IMR-90 (cell line): ENCODE measurements at regions not wholly inside any gene's neighbourhood (a gene's known extent, or its start where the extent isn't known, plus 50 kb on each side); places are given as distances from the start of the nearest gene placed in this dataset.

ENCODE experiments used
- ATAC-seq: fragments of 200-7000 bp; cut with Tn5 transposase; 2 replicates; pipeline ENCODE4 v1.9.1; 2020; ENCODE audit warnings: low read depth, mild to moderate bottlenecking, moderate library complexity
- BruUV-seq: library from RNA; stranded (reverse); fragments of 400-500 nt; replicated peaks from 2 replicates; lab custom pipeline; 2021; lab: Mats Ljungman, UMichigan
- CTCF ChIA-PET: fragments of 300-600 bp; formaldehyde crosslinking; extraction: SDS; loops from one replicate; lab custom pipeline; 2021; ENCODE audit warnings: antibody characterized with exemption; lab: Yijun Ruan, JAX
- POLR2A ChIA-PET: fragments of 300-600 bp; sonication (Branson Sonifier 250); formaldehyde crosslinking; loops from one replicate; lab custom pipeline; 2022; ENCODE audit warnings: antibody characterized with exemption; ENCODE audit not compliant: unreplicated experiment; lab: Charles Lee
- DNase-seq: peaks from one replicate; pipeline ENCODE4 v3.0.0; 2013
- H2AFZ ChIP-seq: replicated peaks from 2 replicates; pipeline ENCODE3; 2013; ENCODE audit warnings: low read length, mild to moderate bottlenecking; ENCODE audit not compliant: poor library complexity
- H2AK5ac ChIP-seq: 2 replicates; pipeline ENCODE4 v1.6.1; 2013; ENCODE audit warnings: low read depth, low read length, inconsistent platforms
- H2AK9ac ChIP-seq: replicated peaks from 2 replicates; pipeline ENCODE3; 2013; ENCODE audit warnings: mild to moderate bottlenecking, low read depth, low read length, moderate library complexity; ENCODE audit not compliant: poor library complexity
- H2BK120ac ChIP-seq: 2 replicates; pipeline ENCODE4 v1.6.1; 2013; ENCODE audit warnings: low read depth, low read length, inconsistent platforms
- H2BK15ac ChIP-seq: 3 replicates; pipeline ENCODE4 v1.6.1; 2013; ENCODE audit warnings: low read depth, low read length, inconsistent platforms
- H2BK20ac ChIP-seq: 2 replicates; pipeline ENCODE4 v1.6.1; 2013; ENCODE audit warnings: low read depth, mild to moderate bottlenecking, inconsistent platforms, low read length, moderate library complexity
- H2BK5ac ChIP-seq: 2 replicates; pipeline ENCODE4 v1.6.1; 2013; ENCODE audit warnings: mild to moderate bottlenecking, low read depth, low read length, inconsistent platforms; ENCODE audit not compliant: poor library complexity, severe bottlenecking
- H3K14ac ChIP-seq: replicated peaks from 2 replicates; pipeline ENCODE4 v1.6.1; 2013; ENCODE audit warnings: low read depth, low read length, inconsistent platforms
- H3K18ac ChIP-seq: 2 replicates; pipeline ENCODE4 v1.6.1; 2013; ENCODE audit warnings: low read depth, low read length, control low read depth
- H3K23ac ChIP-seq: 2 replicates; pipeline ENCODE4 v1.6.1; 2013; ENCODE audit warnings: low read depth, low read length, inconsistent platforms
- H3K27ac ChIP-seq: 2 replicates; pipeline ENCODE4 v1.5.1; 2013; ENCODE audit warnings: mild to moderate bottlenecking, control low read depth, low read length; ENCODE audit not compliant: insufficient read depth
- H3K27me3 ChIP-seq: 2 replicates; pipeline ENCODE4 v1.6.1; 2013; ENCODE audit warnings: low read length; ENCODE audit not compliant: control insufficient read depth, insufficient read depth
- H3K36me3 ChIP-seq: 2 replicates; pipeline ENCODE4 v1.6.1; 2013; ENCODE audit warnings: low read length, mixed read lengths; ENCODE audit not compliant: control insufficient read depth, insufficient read depth
- H3K4ac ChIP-seq: 2 replicates; pipeline ENCODE4 v1.6.1; 2013; ENCODE audit warnings: low read depth, low read length, inconsistent platforms
- H3K4me1 ChIP-seq: 2 replicates; pipeline ENCODE4 v1.6.1; 2013; ENCODE audit warnings: low read length, mixed read lengths; ENCODE audit not compliant: control insufficient read depth, insufficient read depth
- H3K4me2 ChIP-seq: 2 replicates; pipeline ENCODE4 v1.6.1; 2013; ENCODE audit warnings: low read depth, mild to moderate bottlenecking, control low read depth, low read length, moderate library complexity
- H3K4me3 ChIP-seq: 2 replicates; pipeline ENCODE4 v1.5.1; 2013; ENCODE audit warnings: low read depth, mild to moderate bottlenecking, control low read depth, low read length, moderate library complexity; ENCODE audit not compliant: insufficient read depth
- H3K56ac ChIP-seq: 2 replicates; pipeline ENCODE4 v1.6.1; 2013; ENCODE audit warnings: low read length, inconsistent platforms; ENCODE audit not compliant: insufficient read depth; ENCODE audit errors: extremely low read depth
- H3K79me1 ChIP-seq, 2 experiments: 2 replicates each; pipeline ENCODE4 v1.6.1; 2013; ENCODE audit warnings: low read length in 2 of 2, inconsistent platforms in 1 of 2, low read depth in 1 of 2
- H3K9ac ChIP-seq: 2 replicates; pipeline ENCODE4 v1.6.1; 2013; ENCODE audit warnings: low read depth, low read length, control low read depth
- H3K9me1 ChIP-seq: 2 replicates; pipeline ENCODE4 v1.6.1; 2013; ENCODE audit warnings: low read length, inconsistent platforms; ENCODE audit not compliant: insufficient read depth
- H3K9me3 ChIP-seq: 2 replicates; pipeline ENCODE4 v1.6.1; 2013; ENCODE audit warnings: low read length; ENCODE audit not compliant: control insufficient read depth, insufficient read depth
- H4K20me1 ChIP-seq: 2 replicates; pipeline ENCODE4 v1.6.1; 2013; ENCODE audit warnings: low read length, inconsistent platforms; ENCODE audit not compliant: insufficient read depth
- H4K5ac ChIP-seq: 2 replicates; pipeline ENCODE4 v1.6.1; 2013; ENCODE audit warnings: mild to moderate bottlenecking, low read depth, low read length, control low read depth
- H4K8ac ChIP-seq, 2 experiments: 2 replicates each; pipeline ENCODE4 v1.6.1; 2013; ENCODE audit warnings: low read depth in 2 of 2, low read length in 2 of 2, control low read depth in 1 of 2, inconsistent platforms in 1 of 2
- H4K91ac ChIP-seq: 2 replicates; pipeline ENCODE4 v1.6.1; 2013; ENCODE audit warnings: low read depth, low read length, inconsistent platforms; ENCODE audit not compliant: insufficient read depth
- CEBPB ChIP-seq: IDR thresholded peaks from 2 replicates; pipeline ENCODE4 v1.6.1; 2012; ENCODE audit warnings: low read depth, low read length, improper control_type of control experiment
- CHD1 ChIP-seq: IDR thresholded peaks from 2 replicates; pipeline ENCODE4 v1.6.1; 2012; ENCODE audit warnings: low read depth, low read length, improper control_type of control experiment
- MAFK ChIP-seq: IDR thresholded peaks from 2 replicates; pipeline ENCODE4 v1.6.1; 2012; ENCODE audit warnings: low read depth, low read length, improper control_type of control experiment
- MAZ ChIP-seq: IDR thresholded peaks from 2 replicates; pipeline ENCODE4 v1.6.1; 2012; ENCODE audit warnings: low read depth, mild to moderate bottlenecking, low read length, improper control_type of control experiment, moderate library complexity, borderline replicate concordance
- MXI1 ChIP-seq: IDR thresholded peaks from 2 replicates; pipeline ENCODE4 v1.6.1; 2012; ENCODE audit warnings: low read depth, mild to moderate bottlenecking, low read length, moderate library complexity, borderline replicate concordance
- NFE2L2 ChIP-seq: fragments of 150-350 bp; IDR thresholded peaks from 2 replicates; pipeline ENCODE4 v1.6.1; 2016; ENCODE audit warnings: low read depth, mild to moderate bottlenecking, low read length
- POLR2A ChIP-seq: IDR thresholded peaks from 2 replicates; pipeline ENCODE4 v1.6.1; 2012; ENCODE audit warnings: mild to moderate bottlenecking, low read depth, low read length
- RCOR1 ChIP-seq: IDR thresholded peaks from 2 replicates; pipeline ENCODE4 v1.6.1; 2012; ENCODE audit warnings: mild to moderate bottlenecking, low read length, improper control_type of control experiment; ENCODE audit not compliant: insufficient replicate concordance
- RFX5 ChIP-seq: IDR thresholded peaks from 2 replicates; pipeline ENCODE4 v1.8.0; 2012; ENCODE audit warnings: low read depth, mild to moderate bottlenecking, low read length, moderate library complexity
- SMC3 ChIP-seq: fragments of 150-350 bp; IDR thresholded peaks from 2 replicates; pipeline ENCODE4 v1.6.1; 2016; ENCODE audit warnings: low read depth, mild to moderate bottlenecking, antibody characterized with exemption, low read length, moderate library complexity
- USF2 ChIP-seq: fragments of 150-350 bp; IDR thresholded peaks from 2 replicates; pipeline ENCODE4 v1.6.1; 2017; ENCODE audit warnings: mild to moderate bottlenecking, antibody characterized with exemption, low read length, low read depth
- WGBS, 2 experiments: methylation state at CpG; one replicate each; pipeline versions ENCODE4 v1.1.5 to v1.1.7; 2013; ENCODE audit warnings: missing lambda C conversion rate in 2 of 2; ENCODE audit not compliant: insufficient read length in 1 of 2; ENCODE audit errors: extremely low coverage in 2 of 2; 5-methylcytosine and 5-hydroxymethylcytosine counted together
- dilution Hi-C: fragments of 300-500 bp; cut with HindIII; formaldehyde crosslinking; loops from one replicate; pipeline ENCODE4 v1.14.3; 2018; ENCODE audit warnings: low sequenced_read_pairs; ENCODE audit not compliant: unreplicated experiment
- in situ Hi-C: fragments of 300-500 bp; cut with MboI; formaldehyde crosslinking; loops from 3 replicates; pipeline ENCODE4 v1.14.3; 2019; ENCODE audit warnings: low sequenced_read_pairs, inconsistent platforms, mixed read lengths
- intact Hi-C: fragments of 100-400 bp; cut with micrococcal nuclease; formaldehyde crosslinking; loops from 2 replicates; pipeline ENCODE4 v1.10.0; 2022
- TF ChIP-seq, protein P1 (sequence below): fragments of 150-350 bp; IDR thresholded peaks from 2 replicates; pipeline ENCODE4 v1.6.1; 2016; ENCODE audit warnings: low read depth, mild to moderate bottlenecking, low read length, moderate library complexity, borderline replicate concordance
- TF ChIP-seq, protein P2 (sequence below): conservative IDR thresholded peaks from 2 replicates; pipeline ENCODE4 v1.5.1; 2012; ENCODE audit warnings: mild to moderate bottlenecking, low read depth, low read length, improper control_type of control experiment

DNA sequence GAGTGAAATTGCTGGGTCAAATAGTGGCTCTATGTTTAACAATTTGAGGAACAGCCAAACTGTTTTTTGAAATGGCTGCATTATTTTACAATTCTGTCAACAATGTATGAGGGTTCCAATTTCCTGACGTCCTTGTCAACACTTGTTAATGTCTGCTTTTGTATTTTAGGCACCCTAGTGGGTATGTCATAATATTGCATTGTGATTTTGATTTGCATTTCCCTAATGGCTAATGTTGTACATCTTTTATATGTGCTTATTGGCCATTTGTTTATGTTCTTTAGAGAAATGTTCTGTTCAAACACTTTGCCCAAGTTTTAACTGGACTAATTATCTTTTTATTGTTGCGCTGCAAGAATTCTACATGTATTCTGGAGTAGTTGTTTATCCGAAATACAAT lies 93.2 kb downstream of the GPR65 start:
- no peaks in the 10 kb centered on the region for H3K36me3 ChIP-seq
- TF ChIP-seq NFE2L2 (no peak), POLR2A (no peak), CEBPB (no peak), USF2 (no peak), MAZ (no peak), MXI1 (no peak), RFX5 (no peak), CHD1 (no peak), MAFK (no peak), RCOR1 (no peak), SMC3 (no peak)
- TF ChIP-seq, protein P1, sequence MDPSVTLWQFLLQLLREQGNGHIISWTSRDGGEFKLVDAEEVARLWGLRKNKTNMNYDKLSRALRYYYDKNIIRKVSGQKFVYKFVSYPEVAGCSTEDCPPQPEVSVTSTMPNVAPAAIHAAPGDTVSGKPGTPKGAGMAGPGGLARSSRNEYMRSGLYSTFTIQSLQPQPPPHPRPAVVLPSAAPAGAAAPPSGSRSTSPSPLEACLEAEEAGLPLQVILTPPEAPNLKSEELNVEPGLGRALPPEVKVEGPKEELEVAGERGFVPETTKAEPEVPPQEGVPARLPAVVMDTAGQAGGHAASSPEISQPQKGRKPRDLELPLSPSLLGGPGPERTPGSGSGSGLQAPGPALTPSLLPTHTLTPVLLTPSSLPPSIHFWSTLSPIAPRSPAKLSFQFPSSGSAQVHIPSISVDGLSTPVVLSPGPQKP, result no peak
- TF ChIP-seq, protein P2, sequence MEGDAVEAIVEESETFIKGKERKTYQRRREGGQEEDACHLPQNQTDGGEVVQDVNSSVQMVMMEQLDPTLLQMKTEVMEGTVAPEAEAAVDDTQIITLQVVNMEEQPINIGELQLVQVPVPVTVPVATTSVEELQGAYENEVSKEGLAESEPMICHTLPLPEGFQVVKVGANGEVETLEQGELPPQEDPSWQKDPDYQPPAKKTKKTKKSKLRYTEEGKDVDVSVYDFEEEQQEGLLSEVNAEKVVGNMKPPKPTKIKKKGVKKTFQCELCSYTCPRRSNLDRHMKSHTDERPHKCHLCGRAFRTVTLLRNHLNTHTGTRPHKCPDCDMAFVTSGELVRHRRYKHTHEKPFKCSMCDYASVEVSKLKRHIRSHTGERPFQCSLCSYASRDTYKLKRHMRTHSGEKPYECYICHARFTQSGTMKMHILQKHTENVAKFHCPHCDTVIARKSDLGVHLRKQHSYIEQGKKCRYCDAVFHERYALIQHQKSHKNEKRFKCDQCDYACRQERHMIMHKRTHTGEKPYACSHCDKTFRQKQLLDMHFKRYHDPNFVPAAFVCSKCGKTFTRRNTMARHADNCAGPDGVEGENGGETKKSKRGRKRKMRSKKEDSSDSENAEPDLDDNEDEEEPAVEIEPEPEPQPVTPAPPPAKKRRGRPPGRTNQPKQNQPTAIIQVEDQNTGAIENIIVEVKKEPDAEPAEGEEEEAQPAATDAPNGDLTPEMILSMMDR, result no peak
- H3K56ac ChIP-seq, result no peak overlapping the region
- no peak overlapping the region for H4K8ac ChIP-seq
- intact Hi-C loops (no loop called here), in situ Hi-C loops (no loop called here), dilution Hi-C loops (no loop called here)
- H3K23ac ChIP-seq, result no peak overlapping the region
- no peak overlapping the region for H3K27ac ChIP-seq
- H3K79me1 ChIP-seq, result no peaks in the 10 kb centered on the region
- no peak overlapping the region for H2AK9ac ChIP-seq
- H3K27me3 ChIP-seq, result no peaks in the 10 kb centered on the region
- H4K5ac ChIP-seq, result no peak overlapping the region
- no TSS peak for BruUV-seq
- H3K4ac ChIP-seq, result no peak overlapping the region
- no peak overlapping the region for H2BK5ac ChIP-seq
- H3K18ac ChIP-seq, result no peak overlapping the region
- no peak overlapping the region for H3K4me2 ChIP-seq
- peaks cover 5% of the 10 kb centered on the region; the same call in 1 of the 2 replicates for H3K9me3 ChIP-seq
- no CpG with 5 or more reads among the region's 3 CpGs for WGBS, 2 experiments
- H4K20me1 ChIP-seq, result no peaks in the 10 kb centered on the region
- H2BK120ac ChIP-seq, result no peak overlapping the region
- no peaks in the 10 kb centered on the region for H3K9me1 ChIP-seq
- H3K14ac ChIP-seq, result no peak overlapping the region
- H2BK15ac ChIP-seq, result no peak overlapping the region
- ChIA-PET POLR2A (no interaction called here), CTCF (no interaction called here)
- H3K4me3 ChIP-seq, result no peak overlapping the region
- ATAC-seq (no peak), DNase-seq (no peak)
- no peak overlapping the region for H4K91ac ChIP-seq
- H2AK5ac ChIP-seq, result no peak overlapping the region
- H3K9ac ChIP-seq, result no peak overlapping the region
- no peak overlapping the region for H2BK20ac ChIP-seq
- no peaks in the 10 kb centered on the region for H3K4me1 ChIP-seq
- H2AFZ ChIP-seq, result no peak overlapping the region
